Stomach (tissue), 8 donors: ENCODE measurements at regions not wholly inside any gene's neighbourhood (a gene's known extent, or its start where the extent isn't known, plus 50 kb on each side); places are given as distances from the start of the nearest gene placed in this dataset.

ENCODE experiments used
- DNase-seq, 2 donors: peaks; one replicate each; pipeline versions ENCODE4 v3.0.0 to v3.0.0-alpha.2; 2013 to 2019
- H3K27ac ChIP-seq, 5 donors: fragments of 200-600 bp in 4 of 5; sonication (generic) in 4 of 5; one replicate each; pipeline ENCODE4 v1.5.1; 2013 to 2019; ENCODE audit warnings: mild to moderate bottlenecking in 1 of 5, moderate library complexity in 1 of 5
- H3K27me3 ChIP-seq, 3 donors: fragments of 200-600 bp; sonication (generic); one replicate each; pipeline ENCODE4 v1.5.1; 2017 to 2019; ENCODE audit warnings: mixed run types in 1 of 3
- H3K36me3 ChIP-seq, 4 donors: fragments of 200-600 bp; sonication (generic); 1 replicate in 3 of 4; 2 replicates in 1 of 4; pipeline ENCODE4 v1.5.1; 2016 to 2019
- H3K4me1 ChIP-seq, 4 donors: fragments of 200-600 bp; sonication (generic); one replicate each; pipeline ENCODE4 v1.5.1; 2016 to 2019
- H3K4me3 ChIP-seq, 4 donors: fragments of 200-600 bp; sonication (generic) in 3 of 4; one replicate each; pipeline ENCODE4 v1.5.1; 2016 to 2019; ENCODE audit warnings: mild to moderate bottlenecking in 1 of 4
- H3K9me3 ChIP-seq, 4 donors: fragments of 200-600 bp; sonication (generic); one replicate each; pipeline ENCODE4 v1.5.1; 2016 to 2019
- EP300 ChIP-seq: sonication (generic); formaldehyde crosslinking; IDR thresholded peaks from one replicate; pipeline ENCODE4 v1.6.1; 2017; ENCODE audit warnings: antibody characterized with exemption
- POLR2A ChIP-seq, 4 donors: fragments of 450-650 bp; IDR thresholded peaks; one replicate each; pipeline ENCODE4 v1.6.1; 2016; ENCODE audit warnings: antibody characterized with exemption in 4 of 4, control low read depth in 2 of 4, mild to moderate bottlenecking in 1 of 4, moderate library complexity in 1 of 4
- POLR2AphosphoS5 ChIP-seq, 3 donors: sonication (generic); formaldehyde crosslinking; IDR thresholded peaks; one replicate each; pipeline ENCODE4 v1.6.1; 2016; ENCODE audit warnings: antibody characterized with exemption in 3 of 3
- WGBS, 5 donors: extraction: QIAGEN DNeasy Blood & Tissue Kit in 3 of 5; methylation state at CpG; one replicate each; pipeline versions ENCODE4 v1.1.5 to v1.1.7; 2013 to 2018; 5-methylcytosine and 5-hydroxymethylcytosine counted together
- intact Hi-C: fragments of 100-400 bp; cut with DNase I; formaldehyde crosslinking; loops from one replicate; pipeline ENCODE4 v1.15.1; 2023; ENCODE audit warnings: low total_unique reads
- TF ChIP-seq, protein P1 (sequence below), 7 experiments: fragments of 450-650 bp in 4 of 7; fragments of 200-600 bp in 3 of 7; sonication (generic) in 3 of 7; IDR thresholded peaks; one replicate each; pipeline ENCODE4 v1.5.1; 2016 to 2019; ENCODE audit warnings: antibody characterized with exemption in 7 of 7, control low read depth in 2 of 7, mild to moderate bottlenecking in 1 of 7
- donor health status: healthy with polysubstance abuse.
- donor health status: Bipolar disorder and iron deficiency.
- donor health status: healthy.

DNA sequence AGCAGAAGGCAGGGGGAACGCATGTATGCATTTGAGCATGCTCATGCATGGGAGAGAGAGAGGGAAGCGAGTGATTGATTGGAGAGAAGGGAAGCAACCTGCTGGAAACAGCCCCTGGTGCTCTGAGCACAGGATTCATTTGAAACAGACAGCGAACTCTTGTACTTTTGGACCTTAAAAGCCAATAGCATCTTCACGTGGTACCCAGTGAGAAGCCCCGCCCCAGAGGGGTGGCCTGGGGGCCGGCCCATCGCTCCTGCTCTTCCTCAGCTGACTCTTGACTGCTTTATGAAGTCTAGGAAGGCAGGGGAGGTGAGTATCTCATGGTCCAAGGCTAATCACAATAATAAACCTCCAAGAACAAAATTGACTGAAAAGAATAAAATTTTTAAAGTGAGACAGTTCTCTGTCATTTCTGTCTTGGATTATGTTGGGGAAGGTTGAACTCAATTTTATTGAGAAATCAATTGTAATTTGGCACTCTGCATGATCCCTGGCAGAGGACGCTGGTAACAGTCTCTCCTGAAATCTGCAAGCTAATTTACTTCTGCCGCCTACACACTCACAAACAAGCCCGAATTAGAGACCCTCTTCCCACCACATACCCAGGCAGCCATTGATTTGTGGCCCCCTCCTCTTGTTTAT is 168.2 kb upstream of the PPARGC1A start:
- TF ChIP-seq POLR2A (IDR thresholded peaks at IDR 0.05) = no peak
- TF ChIP-seq POLR2AphosphoS5 (IDR thresholded peaks at IDR 0.05) = no peak
- TF ChIP-seq, protein P1, sequence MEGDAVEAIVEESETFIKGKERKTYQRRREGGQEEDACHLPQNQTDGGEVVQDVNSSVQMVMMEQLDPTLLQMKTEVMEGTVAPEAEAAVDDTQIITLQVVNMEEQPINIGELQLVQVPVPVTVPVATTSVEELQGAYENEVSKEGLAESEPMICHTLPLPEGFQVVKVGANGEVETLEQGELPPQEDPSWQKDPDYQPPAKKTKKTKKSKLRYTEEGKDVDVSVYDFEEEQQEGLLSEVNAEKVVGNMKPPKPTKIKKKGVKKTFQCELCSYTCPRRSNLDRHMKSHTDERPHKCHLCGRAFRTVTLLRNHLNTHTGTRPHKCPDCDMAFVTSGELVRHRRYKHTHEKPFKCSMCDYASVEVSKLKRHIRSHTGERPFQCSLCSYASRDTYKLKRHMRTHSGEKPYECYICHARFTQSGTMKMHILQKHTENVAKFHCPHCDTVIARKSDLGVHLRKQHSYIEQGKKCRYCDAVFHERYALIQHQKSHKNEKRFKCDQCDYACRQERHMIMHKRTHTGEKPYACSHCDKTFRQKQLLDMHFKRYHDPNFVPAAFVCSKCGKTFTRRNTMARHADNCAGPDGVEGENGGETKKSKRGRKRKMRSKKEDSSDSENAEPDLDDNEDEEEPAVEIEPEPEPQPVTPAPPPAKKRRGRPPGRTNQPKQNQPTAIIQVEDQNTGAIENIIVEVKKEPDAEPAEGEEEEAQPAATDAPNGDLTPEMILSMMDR (IDR thresholded peaks at IDR 0.05) = no peak
- TF ChIP-seq EP300 = no peak
- 69 to 77% (median 73%) methylated on average over 10 of the region's 10 CpGs for WGBS, 5 donors
- H3K4me1 ChIP-seq = no peaks in the 10 kb centered on the region

DNA sequence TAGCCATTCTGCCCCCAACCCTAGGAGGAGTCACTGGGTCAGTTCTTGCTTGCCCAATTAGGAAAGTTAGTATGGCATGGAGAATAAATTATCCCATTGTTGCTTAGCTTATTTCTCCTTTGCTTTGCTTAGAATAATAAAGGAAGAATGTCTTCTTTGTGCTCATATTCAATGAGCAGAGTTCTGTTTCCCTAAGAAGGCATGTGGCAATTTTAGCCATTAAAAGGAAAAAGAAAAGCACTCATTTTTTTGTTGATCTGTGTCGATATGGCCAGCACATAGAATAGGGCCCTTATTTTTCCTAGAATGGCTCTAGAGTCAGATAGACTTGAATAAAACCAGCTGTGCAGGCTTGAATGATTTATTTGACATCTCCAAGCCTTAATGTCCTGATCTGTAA is 166.4 kb upstream of the PPARGC1A start:
- intact Hi-C loops = no loop called here
- DNase-seq = no peak
- Histone ChIP-seq H3K4me3 (no peak overlapping the region), H3K27me3 (no peaks in the 10 kb centered on the region), H3K4me1 (no peaks in the 10 kb centered on the region), H3K36me3 (no peaks in the 10 kb centered on the region), H3K27ac (no peak overlapping the region), H3K9me3 (no peaks in the 10 kb centered on the region)
- WGBS, 5 donors = 81 to 87% (median 85%) methylated on average over 1 of the region's 1 CpG
- TF ChIP-seq EP300 (no peak), POLR2AphosphoS5 (IDR thresholded peaks at IDR 0.05) (no peak), POLR2A (IDR thresholded peaks at IDR 0.05) (no peak)
- TF ChIP-seq, protein P1 (IDR thresholded peaks at IDR 0.05) = no peak

More for the DNA sequence above, 168.2 kb upstream of the PPARGC1A start:
- Histone ChIP-seq H3K9me3 (no peaks in the 10 kb centered on the region), H3K27ac (no peak overlapping the region), H3K27me3 (no peaks in the 10 kb centered on the region), H3K4me3 (no peak overlapping the region), H3K36me3 (no peaks in the 10 kb centered on the region)
- no peak for DNase-seq
- intact Hi-C loops = no loop called here

DNA sequence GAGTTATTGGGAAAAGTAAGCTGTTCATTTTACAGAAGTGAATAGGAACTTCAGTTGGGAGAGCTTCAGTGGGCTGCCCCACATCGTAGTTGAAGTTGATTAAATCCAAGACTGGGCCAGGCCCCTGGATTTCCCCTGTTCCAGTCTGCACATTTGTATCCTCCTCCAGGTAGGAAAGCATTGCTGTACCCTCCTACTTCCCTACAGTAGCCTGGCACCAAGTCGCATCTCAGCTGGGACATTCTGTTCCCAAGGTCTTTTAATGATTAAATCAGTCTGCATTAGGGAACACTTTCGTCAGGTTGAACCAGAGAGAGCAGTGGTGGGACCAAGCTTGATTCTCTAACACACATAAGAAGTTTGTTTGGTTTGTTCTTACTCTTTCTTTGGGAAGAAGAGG is 165.8 kb upstream of the PPARGC1A start:
- H3K27me3 ChIP-seq = no peaks in the 10 kb centered on the region
- peak in 1 of 2 donors; percentile 33 for DNase-seq
- intact Hi-C loops = no loop called here
- no peak for TF ChIP-seq POLR2A (IDR thresholded peaks at IDR 0.05)
- peak in 1 of 3 donors; percentile 45 for TF ChIP-seq POLR2AphosphoS5 (IDR thresholded peaks at IDR 0.05)
- no peak overlapping the region for H3K27ac ChIP-seq
- no peaks in the 10 kb centered on the region for H3K36me3 ChIP-seq
- no peaks in the 10 kb centered on the region for H3K9me3 ChIP-seq
- no peaks in the 10 kb centered on the region for H3K4me1 ChIP-seq
- WGBS, 5 donors = 65 to 91% (median 81%) methylated on average over 3 of the region's 3 CpGs
- no peak overlapping the region for H3K4me3 ChIP-seq

DNA sequence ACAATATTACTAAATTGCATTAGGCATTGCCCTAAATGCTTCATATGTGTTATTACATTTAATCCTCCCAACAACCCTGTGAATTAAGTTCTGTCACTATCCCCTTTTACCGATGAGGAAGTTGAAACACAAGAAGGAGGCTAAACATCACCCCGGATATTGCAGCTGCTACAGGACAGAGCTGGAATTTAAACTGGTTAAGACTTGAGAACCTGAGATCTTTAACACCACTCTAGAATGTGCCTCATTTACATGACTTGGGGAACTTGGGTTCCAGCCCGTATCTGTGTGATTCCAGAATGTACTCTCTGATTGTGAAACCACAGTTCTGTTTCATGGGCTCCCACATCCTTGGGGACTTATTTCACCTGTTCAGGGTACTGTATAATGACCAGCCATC is 165.1 kb upstream of the PPARGC1A start:
- WGBS, 5 donors = 79 to 88% (median 87%) methylated on average over 3 of the region's 3 CpGs
- no peaks in the 10 kb centered on the region for H3K4me1 ChIP-seq
- intact Hi-C loops = no loop called here

DNA sequence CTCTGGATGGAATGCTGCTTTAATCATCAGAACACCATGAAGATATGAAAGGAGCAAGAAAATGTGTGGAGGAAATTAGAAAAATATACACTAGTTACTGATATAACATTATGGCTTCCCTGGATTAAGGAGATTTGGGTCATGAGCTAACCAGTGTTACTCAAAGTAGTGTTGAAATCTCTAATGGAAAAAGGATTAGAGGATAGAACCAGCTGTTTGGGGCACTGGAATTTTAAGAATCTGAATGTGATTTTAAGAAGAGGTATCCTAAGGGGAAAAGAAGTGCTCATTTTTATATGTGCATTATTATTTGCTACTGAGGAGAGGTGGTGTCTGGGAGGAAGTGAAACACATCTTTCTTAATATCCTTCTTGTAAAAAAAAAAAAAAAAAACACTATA is 164.1 kb upstream of the PPARGC1A start:
- TF ChIP-seq, protein P1 (IDR thresholded peaks at IDR 0.05) = no peak
- TF ChIP-seq POLR2A (IDR thresholded peaks at IDR 0.05) (no peak), POLR2AphosphoS5 (IDR thresholded peaks at IDR 0.05) (no peak), EP300 (no peak)

More for the DNA sequence above, 165.1 kb upstream of the PPARGC1A start:
- TF ChIP-seq POLR2A (IDR thresholded peaks at IDR 0.05) (no peak), POLR2AphosphoS5 (IDR thresholded peaks at IDR 0.05) (no peak), EP300 (no peak)
- TF ChIP-seq, protein P1 (IDR thresholded peaks at IDR 0.05) = no peak
- Histone ChIP-seq H3K27ac (no peak overlapping the region), H3K36me3 (no peaks in the 10 kb centered on the region), H3K4me3 (no peak overlapping the region), H3K27me3 (no peaks in the 10 kb centered on the region), H3K9me3 (no peaks in the 10 kb centered on the region)
- no peak for DNase-seq

More for the DNA sequence above, 164.1 kb upstream of the PPARGC1A start:
- Histone ChIP-seq H3K27ac (no peak overlapping the region), H3K27me3 (no peaks in the 10 kb centered on the region), H3K9me3 (no peaks in the 10 kb centered on the region), H3K4me1 (no peaks in the 10 kb centered on the region), H3K36me3 (no peaks in the 10 kb centered on the region), H3K4me3 (no peak overlapping the region)
- DNase-seq = no peak
- intact Hi-C loops = no loop called here
